T-helper 1 cell treated with Interleukin-12 subunit alpha and Interleukin-12 subunit beta and Interleukin-4 antibody, amounts not matched to agents 30 μg/mL and 1 μg/mL, for 36 hours (primary cell): ENCODE measurements at regions not wholly inside any gene's neighbourhood (a gene's known extent, or its start where the extent isn't known, plus 50 kb on each side); places are given as distances from the start of the nearest gene placed in this dataset.

Experiments
- H3K27ac Mint-ChIP-seq: one replicate; pipeline ENCODE4 v1.8.0; 2021; ENCODE audit warnings: mild to moderate bottlenecking, mixed read lengths
- H3K27me3 Mint-ChIP-seq: one replicate; pipeline ENCODE4 v1.8.0; 2021; ENCODE audit warnings: low read depth, mixed read lengths
- H3K36me3 Mint-ChIP-seq: one replicate; pipeline ENCODE4 v1.8.0; 2021; ENCODE audit warnings: low read depth, mixed read lengths
- H3K4me1 Mint-ChIP-seq: one replicate; pipeline ENCODE4 v1.8.0; 2021; ENCODE audit warnings: low read depth, mixed read lengths
- H3K4me3 Mint-ChIP-seq: one replicate; pipeline ENCODE4 v1.8.0; 2021; ENCODE audit warnings: mild to moderate bottlenecking, moderate library complexity, mixed read lengths
- H3K9me3 Mint-ChIP-seq: one replicate; pipeline ENCODE4 v1.8.0; 2021; ENCODE audit warnings: mixed read lengths

DNA sequence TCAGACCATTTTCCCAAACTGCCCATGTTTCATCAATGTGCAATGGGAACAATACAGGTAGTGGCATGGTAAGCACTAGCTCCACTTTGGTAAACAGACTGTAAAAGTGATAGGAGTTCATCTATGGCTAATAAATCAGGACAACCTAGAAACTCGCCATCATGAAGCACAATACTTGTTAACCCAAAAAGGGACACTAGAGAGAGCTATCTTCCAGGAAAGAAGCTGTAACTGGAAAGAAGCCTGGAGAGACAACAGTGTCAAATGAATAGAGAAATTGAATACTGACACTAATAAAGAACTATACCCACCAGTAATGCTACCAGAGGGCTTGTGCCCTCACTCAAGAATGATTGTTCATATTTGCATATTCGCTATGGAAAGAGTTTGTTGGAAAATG lies 164.7 kb upstream of the RGS18 start:
- Mint-ChIP-seq H3K9me3 (no peaks in the 10 kb centered on the region), H3K4me3 (no peak overlapping the region), H3K27me3 (no peaks in the 10 kb centered on the region), H3K4me1 (no peaks in the 10 kb centered on the region), H3K27ac (no peak overlapping the region), H3K36me3 (no peaks in the 10 kb centered on the region)

GRCh38 chr1:192002063-192002462 lies 156.2 kb upstream of the RGS18 start:
- no peak overlapping the region for H3K27ac Mint-ChIP-seq
- H3K4me3 Mint-ChIP-seq: no peak overlapping the region
- no peaks in the 10 kb centered on the region for H3K36me3 Mint-ChIP-seq
- H3K4me1 Mint-ChIP-seq: no peaks in the 10 kb centered on the region
- H3K9me3 Mint-ChIP-seq: no peaks in the 10 kb centered on the region
- no peaks in the 10 kb centered on the region for H3K27me3 Mint-ChIP-seq

DNA sequence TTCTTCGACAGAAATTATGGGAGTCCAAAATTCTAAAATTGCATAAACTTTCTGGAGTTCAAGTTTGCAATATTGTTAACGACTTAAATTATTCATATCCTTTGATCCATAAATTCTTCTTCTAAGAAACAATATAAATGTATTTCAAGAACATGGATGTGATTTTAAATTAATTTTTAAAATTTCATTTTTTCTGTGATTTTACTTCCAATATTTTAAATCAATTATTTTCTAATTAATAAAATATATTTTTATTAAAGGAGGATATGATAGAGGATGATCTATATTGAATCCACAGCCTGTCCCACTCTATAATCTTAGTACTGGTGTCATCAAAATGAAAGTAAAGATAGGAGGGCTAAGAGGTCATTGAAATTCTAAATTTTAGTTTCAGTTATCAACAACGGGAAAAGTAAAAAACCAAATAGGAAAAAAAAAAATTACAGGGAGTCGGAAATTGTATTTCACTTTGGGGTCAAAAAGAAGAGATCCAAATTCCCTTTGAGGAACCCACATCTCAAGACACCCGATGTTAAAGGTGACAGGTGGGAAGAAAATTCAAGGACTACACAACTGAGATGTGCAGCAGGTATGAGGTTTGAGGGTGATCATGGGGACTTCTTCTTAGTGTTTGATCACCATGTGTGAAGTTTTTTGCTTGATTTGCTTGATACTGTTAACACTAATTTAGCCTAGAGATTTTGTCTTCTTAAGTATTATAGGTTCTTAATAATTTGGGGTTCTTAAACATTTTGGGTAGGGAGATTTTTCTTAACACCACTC lies 154.8 kb upstream of the RGS18 start:
- H3K36me3 Mint-ChIP-seq: no peaks in the 10 kb centered on the region
- no peak overlapping the region for H3K4me3 Mint-ChIP-seq
- H3K9me3 Mint-ChIP-seq: no peaks in the 10 kb centered on the region
- H3K27ac Mint-ChIP-seq: no peak overlapping the region
- H3K4me1 Mint-ChIP-seq: no peaks in the 10 kb centered on the region
- no peaks in the 10 kb centered on the region for H3K27me3 Mint-ChIP-seq

- no peaks in the 10 kb centered on the region for H3K27me3 Mint-ChIP-seq
- no peak overlapping the region for H3K4me3 Mint-ChIP-seq
- H3K9me3 Mint-ChIP-seq: no peaks in the 10 kb centered on the region
- H3K27ac Mint-ChIP-seq: no peak overlapping the region
- no peaks in the 10 kb centered on the region for H3K36me3 Mint-ChIP-seq
- H3K4me1 Mint-ChIP-seq: no peaks in the 10 kb centered on the region
Observed at GRCh38 chr1:192005976-192006375, 152.3 kb upstream of the RGS18 start.

GRCh38 chr1:192008281-192008825 lies 149.9 kb upstream of the RGS18 start:
- Mint-ChIP-seq H3K4me1 (no peaks in the 10 kb centered on the region), H3K9me3 (no peaks in the 10 kb centered on the region), H3K27me3 (no peaks in the 10 kb centered on the region), H3K4me3 (no peak overlapping the region), H3K36me3 (no peaks in the 10 kb centered on the region), H3K27ac (no peak overlapping the region)

GRCh38 chr1:192010406-192010805 lies 147.9 kb upstream of the RGS18 start:
- Mint-ChIP-seq H3K27me3 (no peaks in the 10 kb centered on the region), H3K36me3 (no peaks in the 10 kb centered on the region), H3K4me1 (no peaks in the 10 kb centered on the region), H3K9me3 (no peaks in the 10 kb centered on the region), H3K4me3 (no peak overlapping the region), H3K27ac (no peak overlapping the region)

GRCh38 chr1:192011525-192011924 lies 146.7 kb upstream of the RGS18 start:
- no peaks in the 10 kb centered on the region for H3K4me1 Mint-ChIP-seq

DNA sequence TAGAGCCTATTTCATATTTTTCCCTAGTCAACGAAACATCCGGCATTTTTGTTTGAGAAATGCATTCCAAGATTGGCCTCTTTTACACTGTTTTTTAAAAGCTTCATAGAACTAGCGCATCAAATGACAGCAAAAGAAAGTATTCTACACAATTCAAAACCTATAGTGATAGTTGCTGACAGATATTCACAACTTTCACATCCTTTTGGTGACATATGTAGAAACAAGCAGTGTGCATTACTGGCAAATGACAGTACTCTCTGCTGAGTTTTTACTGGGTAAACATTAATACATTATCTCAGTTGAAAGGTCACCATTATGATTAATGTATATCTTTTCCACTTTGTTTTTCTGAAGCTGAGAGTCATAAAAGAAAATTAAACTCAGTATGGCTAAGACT lies 135.4 kb upstream of the RGS18 start:
- Mint-ChIP-seq H3K9me3 (peaks cover 8% of the 10 kb centered on the region), H3K4me1 (no peaks in the 10 kb centered on the region), H3K27ac (no peak overlapping the region), H3K27me3 (no peaks in the 10 kb centered on the region), H3K36me3 (no peaks in the 10 kb centered on the region), H3K4me3 (no peak overlapping the region)

More at GRCh38 chr1:192011525-192011924, 146.7 kb upstream of the RGS18 start:
- Mint-ChIP-seq H3K4me3 (no peak overlapping the region), H3K27me3 (no peaks in the 10 kb centered on the region), H3K36me3 (no peaks in the 10 kb centered on the region), H3K9me3 (no peaks in the 10 kb centered on the region), H3K27ac (no peak overlapping the region)

DNA sequence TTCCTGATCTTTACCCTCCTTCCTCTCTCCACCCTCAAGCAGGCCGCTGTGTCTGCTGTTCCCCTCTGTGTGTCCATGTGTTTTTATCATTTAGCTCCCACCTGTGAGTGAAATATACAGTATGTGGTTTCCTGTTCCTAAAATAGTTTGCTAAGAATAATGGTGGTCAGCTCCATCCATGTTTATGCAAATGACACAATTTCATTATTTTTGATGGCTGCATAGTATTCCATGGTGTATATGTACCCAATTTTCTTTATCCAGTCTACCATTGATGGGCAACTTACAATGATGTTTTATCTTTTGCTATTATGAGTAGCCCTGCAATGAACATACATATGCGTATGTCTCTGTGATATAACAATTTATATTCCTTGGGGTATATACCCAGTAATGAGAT lies 133.4 kb upstream of the RGS18 start:
- H3K9me3 Mint-ChIP-seq: peaks cover 8% of the 10 kb centered on the region
- H3K27ac Mint-ChIP-seq: no peak overlapping the region
- H3K4me3 Mint-ChIP-seq: no peak overlapping the region
- H3K4me1 Mint-ChIP-seq: no peaks in the 10 kb centered on the region
- no peaks in the 10 kb centered on the region for H3K36me3 Mint-ChIP-seq
- no peaks in the 10 kb centered on the region for H3K27me3 Mint-ChIP-seq

GRCh38 chr1:192038567-192038966 lies 119.7 kb upstream of the RGS18 start:
- no peaks in the 10 kb centered on the region for H3K4me1 Mint-ChIP-seq
- no peak overlapping the region for H3K27ac Mint-ChIP-seq
- no peaks in the 10 kb centered on the region for H3K36me3 Mint-ChIP-seq
- H3K27me3 Mint-ChIP-seq: no peaks in the 10 kb centered on the region
- no peak overlapping the region for H3K4me3 Mint-ChIP-seq
- H3K9me3 Mint-ChIP-seq: peaks cover 8% of the 10 kb centered on the region

DNA sequence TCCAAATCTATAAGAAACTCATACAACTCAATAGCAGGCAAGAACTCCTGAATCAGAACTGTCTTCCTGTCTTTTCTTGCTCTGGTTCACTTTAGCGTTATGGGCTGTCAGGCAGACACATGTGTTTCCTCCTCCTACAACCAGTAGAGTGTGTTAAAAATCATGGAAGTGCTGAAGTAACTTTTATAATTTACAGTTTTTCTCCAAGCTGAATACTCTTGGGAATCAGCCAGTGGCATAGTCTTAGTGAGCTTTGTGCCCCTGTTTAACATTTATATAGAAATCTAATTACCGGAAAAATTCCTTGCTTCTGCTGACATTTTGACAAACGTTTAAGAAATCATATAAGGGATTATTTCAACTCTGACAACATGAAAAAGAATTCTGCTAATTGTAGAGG lies 113.1 kb upstream of the RGS18 start:
- Mint-ChIP-seq H3K27me3 (no peaks in the 10 kb centered on the region), H3K9me3 (peaks cover 3% of the 10 kb centered on the region)

DNA sequence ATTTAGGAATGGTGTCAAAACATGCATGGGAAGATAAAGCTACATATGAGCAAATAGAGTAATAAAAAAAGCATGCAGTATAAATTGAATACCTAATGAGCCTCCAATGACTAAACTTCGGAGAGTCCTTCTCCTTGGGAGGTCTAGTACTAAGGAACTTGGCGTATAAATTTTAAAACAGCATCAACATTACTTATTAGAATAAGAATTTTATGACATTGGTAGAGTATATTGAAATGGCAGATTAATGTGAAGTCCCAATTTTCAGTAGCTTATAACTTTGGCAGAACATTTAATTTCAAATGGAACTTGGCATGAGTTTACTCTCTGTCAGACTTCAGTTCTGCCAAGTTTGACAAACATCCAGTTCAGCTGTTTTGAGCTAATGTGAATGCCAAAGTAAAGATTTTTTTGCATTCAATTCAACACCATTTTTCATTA lies 104.7 kb upstream of the RGS18 start:
- Mint-ChIP-seq H3K27me3 (no peaks in the 10 kb centered on the region), H3K4me3 (no peak overlapping the region), H3K4me1 (no peaks in the 10 kb centered on the region)

More for the DNA sequence above, 113.1 kb upstream of the RGS18 start:
- H3K27ac Mint-ChIP-seq: no peak overlapping the region
- H3K36me3 Mint-ChIP-seq: no peaks in the 10 kb centered on the region
- H3K4me1 Mint-ChIP-seq: no peaks in the 10 kb centered on the region
- no peak overlapping the region for H3K4me3 Mint-ChIP-seq

GRCh38 chr1:192057766-192058165 lies 100.5 kb upstream of the RGS18 start:
- H3K36me3 Mint-ChIP-seq: no peaks in the 10 kb centered on the region
- no peaks in the 10 kb centered on the region for H3K27me3 Mint-ChIP-seq
- no peaks in the 10 kb centered on the region for H3K9me3 Mint-ChIP-seq
- no peak overlapping the region for H3K4me3 Mint-ChIP-seq
- H3K4me1 Mint-ChIP-seq: no peaks in the 10 kb centered on the region
- H3K27ac Mint-ChIP-seq: no peak overlapping the region

More for the DNA sequence above, 104.7 kb upstream of the RGS18 start:
- Mint-ChIP-seq H3K27ac (no peak overlapping the region), H3K36me3 (no peaks in the 10 kb centered on the region), H3K9me3 (no peaks in the 10 kb centered on the region)

- Mint-ChIP-seq H3K4me1 (no peaks in the 10 kb centered on the region), H3K36me3 (no peaks in the 10 kb centered on the region), H3K4me3 (no peak overlapping the region), H3K27ac (no peak overlapping the region), H3K9me3 (no peaks in the 10 kb centered on the region), H3K27me3 (no peaks in the 10 kb centered on the region)
Observed at GRCh38 chr1:192059407-192059806, 98.9 kb upstream of the RGS18 start.

DNA sequence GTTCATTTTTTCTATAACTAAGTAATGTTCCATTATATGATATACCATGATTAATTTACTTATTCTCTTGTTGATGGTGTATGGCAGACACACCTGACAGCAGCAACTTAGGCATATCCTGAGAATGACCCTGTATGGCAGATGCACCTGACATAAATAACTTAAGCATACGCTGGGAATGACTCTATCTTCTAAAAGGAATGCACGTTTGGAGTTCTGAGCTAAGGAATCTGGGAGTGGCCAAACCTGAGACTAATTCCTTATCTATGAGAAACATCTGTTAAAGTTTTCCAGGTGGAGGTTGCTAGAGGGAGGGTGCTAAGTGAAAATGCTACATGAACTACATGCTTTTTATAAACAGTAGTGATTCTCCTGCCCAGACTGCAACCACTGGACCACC lies 96.7 kb upstream of the RGS18 start:
- no peaks in the 10 kb centered on the region for H3K9me3 Mint-ChIP-seq
- no peak overlapping the region for H3K27ac Mint-ChIP-seq
- no peaks in the 10 kb centered on the region for H3K36me3 Mint-ChIP-seq
- H3K4me1 Mint-ChIP-seq: no peaks in the 10 kb centered on the region
- no peaks in the 10 kb centered on the region for H3K27me3 Mint-ChIP-seq
- no peak overlapping the region for H3K4me3 Mint-ChIP-seq
